ENCODE measurements at regions not wholly inside any gene's neighbourhood (a gene's known extent, or its start where the extent isn't known, plus 50 kb on each side); places are given as distances from the start of the nearest gene placed in this dataset.

GRCh38 chr9:87076825-87077224, 129.5 kb upstream of the GAS1 start:
- H3K14ac ChIP-seq (ENCODE audit: insufficient read length) = no peak overlapping the region
- no peaks in the 10 kb centered on the region for H3K36me3 ChIP-seq (ENCODE audit: control insufficient read depth in 2 of 4, insufficient read depth in 4 of 4, low read length in 3 of 4)
- H4K20me1 ChIP-seq (replicated peaks in 1 of 2; ENCODE audit: control insufficient read depth in 1 of 2, insufficient read depth in 2 of 2, low read length in 2 of 2) = peaks cover 0 to 2% of the 10 kb centered on the region in 2 experiments
- no peaks in the 10 kb centered on the region for H3K79me2 ChIP-seq (ENCODE audit: control insufficient read depth in 1 of 2, insufficient read depth in 2 of 2, low read length in 2 of 2)
- no peak overlapping the region for H2BK15ac ChIP-seq (ENCODE audit: low read length)
- no peak overlapping the region for H3K4me2 ChIP-seq (ENCODE audit: insufficient read depth in 1 of 2, low read depth in 2 of 2, low read length in 2 of 2)
- H3K4ac ChIP-seq (replicated peaks; ENCODE audit: insufficient read length, low read depth, low read length) = no peak overlapping the region
- no peak overlapping the region for H3K18ac ChIP-seq (ENCODE audit: extremely low read depth, low read length)
- H3K23ac ChIP-seq (ENCODE audit: insufficient read length) = no peak overlapping the region
- H2AFZ ChIP-seq (ENCODE audit: low read length) = no peak overlapping the region
- no peak overlapping the region for H3K27ac ChIP-seq (ENCODE audit: low read depth, low read length)
- no peaks in the 10 kb centered on the region for H3K4me1 ChIP-seq (replicated peaks in 1 of 4; ENCODE audit: control insufficient read depth in 3 of 4, insufficient read depth in 4 of 4, low read length in 3 of 4)
- no peak overlapping the region for H3K4me3 ChIP-seq (ENCODE audit: extremely low read depth in 1 of 4, insufficient read depth in 2 of 4, low read depth in 3 of 4, low read length in 4 of 4)
- no peak overlapping the region for H2BK20ac ChIP-seq (ENCODE audit: low read length)
- DNase-seq (ENCODE audit: low read depth in 1 of 2, low spot score in 2 of 2) (no peak), FAIRE-seq (no peak)
- H4K91ac ChIP-seq (replicated peaks; ENCODE audit: insufficient read length, low read length) = no peak overlapping the region
- H2BK120ac ChIP-seq (replicated peaks; ENCODE audit: low read depth, low read length) = no peak overlapping the region
- no peak overlapping the region for H2AK5ac ChIP-seq (ENCODE audit: low read depth, low read length)
- H3K9ac ChIP-seq (replicated peaks in 1 of 4; ENCODE audit: extremely low read depth in 1 of 4, low read depth in 3 of 4, low read length in 3 of 4) = no peak overlapping the region
- no peak overlapping the region for H2BK12ac ChIP-seq (ENCODE audit: low read depth, low read length)
- no peak overlapping the region for H3K56ac ChIP-seq (replicated peaks; ENCODE audit: insufficient read length, low read depth, low read length)
- H4K5ac ChIP-seq (ENCODE audit: insufficient read length, low read depth, low read length) = no peak overlapping the region
- peaks cover 0 to 2% (median 0%) of the 10 kb centered on the region in 4 experiments; a peak in 1 of 7 replicates for H3K27me3 ChIP-seq (replicated peaks in 1 of 4; ENCODE audit: control insufficient read depth in 3 of 4, extremely low read depth in 1 of 4, insufficient read depth in 3 of 4, low read length in 3 of 4)
- no peak overlapping the region for H2BK5ac ChIP-seq (ENCODE audit: low read depth, low read length)
- POLR2A ChIA-PET (ENCODE audit: partially characterized antibody) = no interaction called here
- H3K23me2 ChIP-seq (ENCODE audit: low read depth, low read length) = no peaks in the 10 kb centered on the region
- H3K9me3 ChIP-seq (ENCODE audit: insufficient read depth in 2 of 2, low read depth in 1 of 2, low read length in 1 of 2) = no peaks in the 10 kb centered on the region; a peak in 1 of 4 replicates
- 86% methylated on average over 2 of the region's 2 CpGs; no CpG with 5 or more reads in 1 of the 2 experiments for WGBS, 2 experiments (ENCODE audit: extremely low coverage in 1 of 2, insufficient coverage in 1 of 2, insufficient read length in 1 of 2, insufficient replicate concordance in 2 of 2, low coverage in 1 of 2, low lambda C conversion rate in 2 of 2, missing lambda C conversion rate in 1 of 2)
- TF ChIP-seq SP2 (IDR thresholded peaks at IDR 0.05; ENCODE audit: low read length) (no peak), RAD21 (IDR thresholded peaks at IDR 0.05 in 1 of 2, conservative IDR thresholded peaks at IDR 0.05 in 1 of 2; ENCODE audit: low read depth in 2 of 2, low read length in 2 of 2) (no peak), TBP (IDR thresholded peaks at IDR 0.05; ENCODE audit: low read depth, low read length) (no peak), TCF12 (IDR thresholded peaks at IDR 0.05; ENCODE audit: low read depth, low read length) (no peak), SIN3A (conservative IDR thresholded peaks at IDR 0.05 in 1 of 2, IDR thresholded peaks at IDR 0.05 in 1 of 2; ENCODE audit: low read depth in 1 of 2, low read length in 2 of 2) (no peak), MAFK (IDR thresholded peaks at IDR 0.05; ENCODE audit: low read depth, low read length) (no peak), CHD2 (IDR thresholded peaks at IDR 0.05; ENCODE audit: low read length) (no peak), EP300 (IDR thresholded peaks at IDR 0.05; ENCODE audit: borderline replicate concordance in 1 of 2, low read depth in 2 of 2, low read length in 2 of 2) (no peak), ZNF274 (IDR thresholded peaks at IDR 0.05; ENCODE audit: borderline replicate concordance, extremely low read depth, low read length) (no peak)
- no peak overlapping the region for H4K8ac ChIP-seq (ENCODE audit: extremely low read depth, insufficient read depth, low read length)
- CTCF ChIA-PET (ENCODE audit: partially characterized antibody) = no interaction called here
- no peaks in the 10 kb centered on the region for H3K79me1 ChIP-seq (ENCODE audit: low read depth, low read length)
